Ascending aorta (tissue), 2 donors: ENCODE measurements at regions not wholly inside any gene's neighbourhood (a gene's known extent, or its start where the extent isn't known, plus 50 kb on each side); places are given as distances from the start of the nearest gene placed in this dataset.

Source experiments
- DNase-seq, 2 donors: peaks; one replicate each; pipeline ENCODE4 v3.0.0-alpha.2; 2019; ENCODE audit warnings: low spot score in 2 of 2
- H3K27ac ChIP-seq, 2 donors: fragments of 200-600 bp; sonication (generic); one replicate each; pipeline ENCODE4 v1.5.1; 2016 to 2017; ENCODE audit warnings: mild to moderate bottlenecking in 1 of 2
- H3K27me3 ChIP-seq: fragments of 200-600 bp; sonication (generic); one replicate; pipeline ENCODE4 v1.5.1; 2017
- H3K36me3 ChIP-seq, 2 donors: fragments of 200-600 bp; sonication (generic); one replicate each; pipeline ENCODE4 v1.5.1; 2016
- H3K4me1 ChIP-seq, 2 donors: fragments of 200-600 bp; sonication (generic); one replicate each; pipeline ENCODE4 v1.5.1; 2016 to 2017; ENCODE audit warnings: mild to moderate bottlenecking in 1 of 2
- H3K4me3 ChIP-seq, 2 donors: fragments of 200-600 bp; sonication (generic); one replicate each; pipeline ENCODE4 v1.5.1; 2016 to 2017; ENCODE audit warnings: mild to moderate bottlenecking in 1 of 2
- H3K9me3 ChIP-seq, 2 donors: fragments of 200-600 bp; sonication (generic); one replicate each; pipeline ENCODE4 v1.5.1; 2016
- intact Hi-C: fragments of 100-400 bp; cut with DNase I; formaldehyde crosslinking; loops from one replicate; pipeline ENCODE4 v1.15.1; 2023
- TF ChIP-seq, protein P1 (sequence below), 3 experiments: fragments of 200-600 bp in 2 of 3; fragments of 450-650 bp in 1 of 3; sonication (generic) in 2 of 3; IDR thresholded peaks; one replicate each; pipeline ENCODE4 v1.5.1; 2016 to 2019; ENCODE audit warnings: antibody characterized with exemption in 3 of 3, mild to moderate bottlenecking in 1 of 3, moderate library complexity in 1 of 3

DNA sequence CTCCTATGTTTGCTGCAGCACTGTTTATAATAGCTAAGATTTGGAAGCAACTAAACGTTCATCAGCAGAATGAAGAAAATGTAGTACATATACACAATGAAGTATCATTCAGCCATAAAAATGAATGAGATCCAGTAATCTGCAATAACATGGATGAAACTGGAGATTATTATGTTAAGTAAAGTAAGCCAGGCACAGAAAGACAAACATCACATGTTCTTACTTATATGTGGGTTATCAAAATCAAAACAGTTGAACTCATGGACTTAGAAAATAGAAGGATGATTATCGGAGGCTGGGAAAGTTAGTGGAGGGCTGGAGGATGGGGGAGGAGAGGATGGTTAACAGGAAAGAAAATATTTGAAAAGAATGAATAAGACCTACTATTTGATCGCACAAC lies 1017.6 kb downstream of the KCNT2 start:
- Histone ChIP-seq H3K4me3 (no peak overlapping the region), H3K27me3 (no peaks in the 10 kb centered on the region), H3K36me3 (no peaks in the 10 kb centered on the region), H3K9me3 (no peaks in the 10 kb centered on the region), H3K27ac (no peak overlapping the region), H3K4me1 (no peaks in the 10 kb centered on the region)
- TF ChIP-seq, protein P1, sequence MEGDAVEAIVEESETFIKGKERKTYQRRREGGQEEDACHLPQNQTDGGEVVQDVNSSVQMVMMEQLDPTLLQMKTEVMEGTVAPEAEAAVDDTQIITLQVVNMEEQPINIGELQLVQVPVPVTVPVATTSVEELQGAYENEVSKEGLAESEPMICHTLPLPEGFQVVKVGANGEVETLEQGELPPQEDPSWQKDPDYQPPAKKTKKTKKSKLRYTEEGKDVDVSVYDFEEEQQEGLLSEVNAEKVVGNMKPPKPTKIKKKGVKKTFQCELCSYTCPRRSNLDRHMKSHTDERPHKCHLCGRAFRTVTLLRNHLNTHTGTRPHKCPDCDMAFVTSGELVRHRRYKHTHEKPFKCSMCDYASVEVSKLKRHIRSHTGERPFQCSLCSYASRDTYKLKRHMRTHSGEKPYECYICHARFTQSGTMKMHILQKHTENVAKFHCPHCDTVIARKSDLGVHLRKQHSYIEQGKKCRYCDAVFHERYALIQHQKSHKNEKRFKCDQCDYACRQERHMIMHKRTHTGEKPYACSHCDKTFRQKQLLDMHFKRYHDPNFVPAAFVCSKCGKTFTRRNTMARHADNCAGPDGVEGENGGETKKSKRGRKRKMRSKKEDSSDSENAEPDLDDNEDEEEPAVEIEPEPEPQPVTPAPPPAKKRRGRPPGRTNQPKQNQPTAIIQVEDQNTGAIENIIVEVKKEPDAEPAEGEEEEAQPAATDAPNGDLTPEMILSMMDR (IDR thresholded peaks at IDR 0.05) = no peak
- no peak for DNase-seq
- intact Hi-C loops = no loop called here

DNA sequence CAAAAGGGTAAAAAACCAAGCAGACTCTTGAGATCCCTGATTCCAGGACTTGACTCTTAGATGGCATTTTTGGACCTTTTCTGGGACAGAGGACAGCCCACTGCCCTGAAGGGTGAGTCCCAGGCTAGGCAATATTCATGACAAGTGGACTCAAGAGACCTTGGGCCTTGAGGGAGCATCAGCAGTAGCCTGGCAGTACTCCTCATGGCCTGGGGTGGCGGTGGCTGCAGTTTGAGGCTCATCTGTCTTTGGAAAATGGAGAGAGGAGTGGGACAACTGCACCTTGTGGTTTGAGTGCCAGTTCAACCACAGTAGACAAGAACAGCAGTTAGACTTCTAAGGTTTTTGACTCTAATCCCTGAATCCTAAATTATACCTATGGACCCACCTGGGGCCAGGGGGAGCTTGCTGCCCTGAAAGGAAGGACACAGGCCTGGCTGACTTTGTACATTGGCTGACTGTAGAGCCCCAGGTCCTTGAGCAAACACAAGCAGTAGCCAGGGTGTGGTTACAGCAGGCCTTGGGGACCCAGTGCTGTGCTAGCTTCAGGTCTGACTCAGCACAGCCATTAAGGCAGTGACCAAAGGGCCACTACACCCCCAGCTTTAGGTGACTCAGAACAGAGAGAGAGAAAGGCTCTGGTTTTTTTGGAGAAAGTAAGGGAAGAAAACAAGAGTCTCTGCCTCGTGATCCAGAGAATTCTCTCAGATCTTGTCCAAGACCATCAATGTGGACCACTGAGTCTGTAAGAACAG lies 1023.2 kb downstream of the KCNT2 start:
- Histone ChIP-seq H3K4me1 (no peaks in the 10 kb centered on the region), H3K9me3 (no peaks in the 10 kb centered on the region), H3K27ac (no peak overlapping the region), H3K4me3 (no peak overlapping the region), H3K27me3 (no peaks in the 10 kb centered on the region), H3K36me3 (no peaks in the 10 kb centered on the region)
- no peak for DNase-seq
- TF ChIP-seq, protein P1 (IDR thresholded peaks at IDR 0.05) = no peak
- intact Hi-C loops = no loop called here

DNA sequence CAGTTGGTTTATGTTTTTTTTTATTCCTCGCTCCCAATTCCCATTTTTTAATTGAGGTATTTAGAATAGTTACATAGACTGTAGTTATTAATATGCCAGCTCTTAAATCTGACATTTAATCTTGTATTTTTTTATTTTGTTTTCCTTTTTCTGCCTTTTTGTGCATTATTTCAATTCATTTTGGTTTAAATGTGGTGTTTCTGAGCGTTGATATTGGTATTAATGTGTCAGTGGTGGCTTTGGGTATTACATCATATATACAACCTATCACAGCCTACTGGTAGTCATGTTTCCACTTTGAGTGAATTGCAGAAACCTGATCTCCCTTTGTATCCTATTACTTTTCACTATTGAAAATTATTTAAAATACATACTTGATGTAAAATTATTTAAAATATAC lies 1027.3 kb downstream of the KCNT2 start:
- Histone ChIP-seq H3K27ac (no peak overlapping the region), H3K4me3 (no peak overlapping the region), H3K9me3 (no peaks in the 10 kb centered on the region), H3K36me3 (no peaks in the 10 kb centered on the region), H3K4me1 (no peaks in the 10 kb centered on the region), H3K27me3 (no peaks in the 10 kb centered on the region)
- no peak for DNase-seq
- TF ChIP-seq, protein P1 (IDR thresholded peaks at IDR 0.05) = no peak
- intact Hi-C loops = no loop called here

DNA sequence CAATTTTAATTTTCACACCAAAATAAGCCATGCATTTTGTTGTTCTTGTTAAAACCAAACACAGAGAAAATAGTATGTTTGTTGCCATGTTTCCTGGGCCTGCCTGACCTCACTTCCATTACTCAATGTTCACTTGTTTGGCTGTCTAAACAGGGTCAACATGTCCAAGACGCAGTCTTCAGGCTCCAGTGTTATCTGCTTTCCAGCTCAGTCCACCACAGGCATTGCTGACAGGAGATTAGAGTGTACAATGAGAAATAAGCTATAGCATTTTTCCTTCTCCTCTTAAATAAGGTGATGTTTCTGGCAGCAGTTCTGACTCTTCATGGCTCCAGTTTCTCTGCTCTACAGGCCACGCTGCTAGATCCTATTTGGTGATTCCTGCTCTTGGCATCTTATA lies 1030.5 kb downstream of the KCNT2 start:
- no peak overlapping the region for H3K4me3 ChIP-seq
- intact Hi-C loops = no loop called here
- no peaks in the 10 kb centered on the region for H3K4me1 ChIP-seq
- DNase-seq = no peak
- no peaks in the 10 kb centered on the region for H3K27me3 ChIP-seq
- H3K27ac ChIP-seq = no peak overlapping the region
- no peaks in the 10 kb centered on the region for H3K36me3 ChIP-seq
- H3K9me3 ChIP-seq = no peaks in the 10 kb centered on the region
- TF ChIP-seq, protein P1 (IDR thresholded peaks at IDR 0.05) = no peak

DNA sequence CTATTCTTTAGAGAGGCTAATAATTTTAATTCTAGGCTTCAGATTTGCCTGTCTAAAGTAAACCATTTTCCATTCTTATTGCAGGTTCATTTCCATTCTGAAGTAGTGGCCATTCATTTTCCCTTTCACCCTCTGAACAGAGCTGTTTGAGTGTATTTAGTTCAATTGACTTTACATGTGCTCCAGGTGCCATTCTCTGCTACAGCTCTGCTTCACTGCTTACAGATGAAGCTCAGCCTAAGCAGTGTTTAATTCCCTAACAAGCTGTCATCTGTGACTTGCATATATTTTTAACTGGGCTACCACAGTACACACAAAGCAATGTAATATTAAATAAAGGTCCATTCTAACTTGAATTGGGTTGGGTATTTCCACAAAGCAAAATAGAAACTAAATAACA lies 1031.6 kb downstream of the KCNT2 start:
- H3K9me3 ChIP-seq = no peaks in the 10 kb centered on the region
- intact Hi-C loops = no loop called here

More for the DNA sequence above, 1031.6 kb downstream of the KCNT2 start:
- no peaks in the 10 kb centered on the region for H3K27me3 ChIP-seq
- H3K4me3 ChIP-seq = no peak overlapping the region
- no peak for DNase-seq
- no peak overlapping the region for H3K27ac ChIP-seq
- TF ChIP-seq, protein P1 (IDR thresholded peaks at IDR 0.05) = no peak
- H3K4me1 ChIP-seq = no peaks in the 10 kb centered on the region
- no peaks in the 10 kb centered on the region for H3K36me3 ChIP-seq
